ENCODE measurements at regions not wholly inside any gene's neighbourhood (a gene's known extent, or its start where the extent isn't known, plus 50 kb on each side); places are given as distances from the start of the nearest gene placed in this dataset.

DNA sequence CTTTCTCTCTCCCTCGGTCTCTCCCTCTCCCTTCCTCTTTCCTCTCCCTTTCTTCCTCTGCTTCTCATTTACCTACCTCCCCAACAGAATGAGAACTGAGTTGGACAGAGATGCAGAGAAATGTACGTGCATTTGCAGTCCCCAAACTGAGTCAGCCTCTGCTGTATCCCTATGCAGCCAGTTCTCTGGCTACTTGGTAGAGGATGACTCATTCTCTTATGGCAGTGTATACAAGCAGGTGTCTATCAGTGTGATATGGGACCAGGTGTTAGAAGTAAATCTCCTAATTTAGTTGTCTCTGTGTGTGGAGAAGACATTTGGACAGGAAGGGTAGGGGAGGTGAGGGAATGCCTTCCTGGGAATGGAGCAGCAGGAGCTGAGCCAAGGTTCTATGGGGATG, 470.8 kb downstream of the CD109 start:
- TF ChIP-seq, protein P1, sequence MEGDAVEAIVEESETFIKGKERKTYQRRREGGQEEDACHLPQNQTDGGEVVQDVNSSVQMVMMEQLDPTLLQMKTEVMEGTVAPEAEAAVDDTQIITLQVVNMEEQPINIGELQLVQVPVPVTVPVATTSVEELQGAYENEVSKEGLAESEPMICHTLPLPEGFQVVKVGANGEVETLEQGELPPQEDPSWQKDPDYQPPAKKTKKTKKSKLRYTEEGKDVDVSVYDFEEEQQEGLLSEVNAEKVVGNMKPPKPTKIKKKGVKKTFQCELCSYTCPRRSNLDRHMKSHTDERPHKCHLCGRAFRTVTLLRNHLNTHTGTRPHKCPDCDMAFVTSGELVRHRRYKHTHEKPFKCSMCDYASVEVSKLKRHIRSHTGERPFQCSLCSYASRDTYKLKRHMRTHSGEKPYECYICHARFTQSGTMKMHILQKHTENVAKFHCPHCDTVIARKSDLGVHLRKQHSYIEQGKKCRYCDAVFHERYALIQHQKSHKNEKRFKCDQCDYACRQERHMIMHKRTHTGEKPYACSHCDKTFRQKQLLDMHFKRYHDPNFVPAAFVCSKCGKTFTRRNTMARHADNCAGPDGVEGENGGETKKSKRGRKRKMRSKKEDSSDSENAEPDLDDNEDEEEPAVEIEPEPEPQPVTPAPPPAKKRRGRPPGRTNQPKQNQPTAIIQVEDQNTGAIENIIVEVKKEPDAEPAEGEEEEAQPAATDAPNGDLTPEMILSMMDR (IDR thresholded peaks at IDR 0.05; ENCODE audit: low read length): no peak
- no peak for TF ChIP-seq EZH2 (IDR thresholded peaks at IDR 0.05; ENCODE audit: borderline replicate concordance, low read length)
